Sigmoid colon (tissue), 4 donors: ENCODE measurements at regions not wholly inside any gene's neighbourhood (a gene's known extent, or its start where the extent isn't known, plus 50 kb on each side); places are given as distances from the start of the nearest gene placed in this dataset.

Source experiments
- EP300 ChIP-seq, 4 donors: sonication (generic); formaldehyde crosslinking; IDR thresholded peaks; one replicate each; pipeline ENCODE4 v1.6.1; 2017; ENCODE audit warnings: antibody characterized with exemption in 4 of 4
- POLR2A ChIP-seq, 2 donors: fragments of 450-650 bp; IDR thresholded peaks; one replicate each; pipeline ENCODE4 v1.6.1; 2016; ENCODE audit warnings: antibody characterized with exemption in 2 of 2, mild to moderate bottlenecking in 2 of 2, moderate library complexity in 2 of 2
- POLR2AphosphoS5 ChIP-seq, 4 donors: sonication (generic); formaldehyde crosslinking; IDR thresholded peaks; one replicate each; pipeline ENCODE4 v1.6.1; 2017; ENCODE audit warnings: antibody characterized with exemption in 4 of 4

- TF ChIP-seq EP300 (IDR thresholded peaks at IDR 0.05) = no peak
- no peak for TF ChIP-seq POLR2A (IDR thresholded peaks at IDR 0.05)
- no peak for TF ChIP-seq POLR2AphosphoS5 (IDR thresholded peaks at IDR 0.05)
Measured at GRCh38 chr3:118110211-118110610, 924.4 kb downstream of the IGSF11 start.
